ENCODE measurements at regions not wholly inside any gene's neighbourhood (a gene's known extent, or its start where the extent isn't known, plus 50 kb on each side); places are given as distances from the start of the nearest gene placed in this dataset.

GRCh38 chr6:77290798-77291197 lies 172.5 kb downstream of the HTR1B start:
- H3K4me1 ChIP-seq = peaks cover 21% of the 10 kb centered on the region
- ChIA-PET POLR2A (no interaction called here), CTCF (no interaction called here)
- H3K27me3 Mint-ChIP-seq (ENCODE audit: insufficient read depth, unreplicated experiment) = no peaks in the 10 kb centered on the region
- H3K4me3 ChIP-seq (ENCODE audit: low read depth, low read length) = no peak overlapping the region
- no peaks in the 10 kb centered on the region for H3K9me3 ChIP-seq
- no peaks in the 10 kb centered on the region for H3K36me3 ChIP-seq (ENCODE audit: control insufficient read depth, insufficient read depth, low read length)
- H3K9me3 Mint-ChIP-seq (ENCODE audit: unreplicated experiment) = no peaks in the 10 kb centered on the region
- TF ChIP-seq, protein P1, sequence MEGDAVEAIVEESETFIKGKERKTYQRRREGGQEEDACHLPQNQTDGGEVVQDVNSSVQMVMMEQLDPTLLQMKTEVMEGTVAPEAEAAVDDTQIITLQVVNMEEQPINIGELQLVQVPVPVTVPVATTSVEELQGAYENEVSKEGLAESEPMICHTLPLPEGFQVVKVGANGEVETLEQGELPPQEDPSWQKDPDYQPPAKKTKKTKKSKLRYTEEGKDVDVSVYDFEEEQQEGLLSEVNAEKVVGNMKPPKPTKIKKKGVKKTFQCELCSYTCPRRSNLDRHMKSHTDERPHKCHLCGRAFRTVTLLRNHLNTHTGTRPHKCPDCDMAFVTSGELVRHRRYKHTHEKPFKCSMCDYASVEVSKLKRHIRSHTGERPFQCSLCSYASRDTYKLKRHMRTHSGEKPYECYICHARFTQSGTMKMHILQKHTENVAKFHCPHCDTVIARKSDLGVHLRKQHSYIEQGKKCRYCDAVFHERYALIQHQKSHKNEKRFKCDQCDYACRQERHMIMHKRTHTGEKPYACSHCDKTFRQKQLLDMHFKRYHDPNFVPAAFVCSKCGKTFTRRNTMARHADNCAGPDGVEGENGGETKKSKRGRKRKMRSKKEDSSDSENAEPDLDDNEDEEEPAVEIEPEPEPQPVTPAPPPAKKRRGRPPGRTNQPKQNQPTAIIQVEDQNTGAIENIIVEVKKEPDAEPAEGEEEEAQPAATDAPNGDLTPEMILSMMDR (IDR thresholded peaks at IDR 0.05; ENCODE audit: insufficient read depth in 1 of 2, low read depth in 1 of 2, low read length in 1 of 2, severe bottlenecking in 1 of 2, unreplicated experiment in 1 of 2) = no peak
- DNase-seq = no peak
- no peaks in the 10 kb centered on the region for H3K36me3 Mint-ChIP-seq (ENCODE audit: insufficient read depth, unreplicated experiment)
- no peak overlapping the region for H3K27ac Mint-ChIP-seq (ENCODE audit: unreplicated experiment)
- H3K27me3 ChIP-seq (replicated peaks; ENCODE audit: control insufficient read depth, insufficient read depth, low read length) = no peaks in the 10 kb centered on the region
- BruUV-seq (replicated peaks) = no TSS peak
- intact Hi-C loops (cut with micrococcal nuclease; ENCODE audit: unreplicated experiment) = no loop called here
- H3K4me3 Mint-ChIP-seq (ENCODE audit: unreplicated experiment) = no peak overlapping the region
- H3K4me1 Mint-ChIP-seq (ENCODE audit: low read depth, unreplicated experiment) = peaks cover 17% of the 10 kb centered on the region

GRCh38 chr6:77286541-77286940 lies 176.8 kb downstream of the HTR1B start:
- H3K36me3 ChIP-seq (ENCODE audit: control insufficient read depth, insufficient read depth, low read length) = no peaks in the 10 kb centered on the region
- no peaks in the 10 kb centered on the region for H3K4me1 Mint-ChIP-seq (ENCODE audit: low read depth, unreplicated experiment)
- no peak overlapping the region for H3K27ac Mint-ChIP-seq (ENCODE audit: unreplicated experiment)
- no peak overlapping the region for H3K4me3 ChIP-seq (ENCODE audit: low read depth, low read length)
- H3K36me3 Mint-ChIP-seq (ENCODE audit: insufficient read depth, unreplicated experiment) = no peaks in the 10 kb centered on the region
- POLR2A ChIA-PET = no interaction called here
- CTCF ChIA-PET = no interaction called here
- TF ChIP-seq, protein P1 (IDR thresholded peaks at IDR 0.05; ENCODE audit: insufficient read depth in 1 of 2, low read depth in 1 of 2, low read length in 1 of 2, severe bottlenecking in 1 of 2, unreplicated experiment in 1 of 2) = no peak
- no TSS peak for BruUV-seq (replicated peaks)
- no peak overlapping the region for H3K4me3 Mint-ChIP-seq (ENCODE audit: unreplicated experiment)
- H3K9me3 ChIP-seq = no peaks in the 10 kb centered on the region
- H3K9me3 Mint-ChIP-seq (ENCODE audit: unreplicated experiment) = no peaks in the 10 kb centered on the region
- no peaks in the 10 kb centered on the region for H3K27me3 Mint-ChIP-seq (ENCODE audit: insufficient read depth, unreplicated experiment)
- no peaks in the 10 kb centered on the region for H3K4me1 ChIP-seq
- H3K27me3 ChIP-seq (replicated peaks; ENCODE audit: control insufficient read depth, insufficient read depth, low read length) = no peaks in the 10 kb centered on the region
- no peak for DNase-seq
- intact Hi-C loops (cut with micrococcal nuclease; ENCODE audit: unreplicated experiment) = no loop called here

DNA sequence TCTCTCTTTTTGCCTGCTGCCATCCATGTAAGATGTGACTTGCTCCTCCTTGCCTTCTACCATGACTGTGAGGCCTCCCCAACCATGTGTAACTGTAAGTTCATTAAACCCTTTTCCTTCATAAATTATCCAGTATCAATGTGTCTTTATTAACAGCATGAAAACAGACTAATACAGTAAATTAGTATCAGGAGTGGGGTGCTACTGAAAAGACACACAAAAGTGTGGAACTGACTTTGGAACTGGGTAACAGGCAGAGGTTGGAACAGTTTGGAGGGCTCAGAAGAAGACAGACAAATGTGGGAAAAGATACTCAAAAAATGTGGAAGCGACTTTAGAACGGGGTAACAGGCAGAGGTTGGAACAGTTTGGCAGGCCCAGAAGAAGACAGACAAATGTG lies 189.4 kb downstream of the HTR1B start:
- Histone ChIP-seq H3K4me3 (ENCODE audit: low read depth, low read length) (no peak overlapping the region), H3K9me3 (peaks cover 13% of the 10 kb centered on the region), H3K4me1 (no peaks in the 10 kb centered on the region), H3K36me3 (ENCODE audit: control insufficient read depth, insufficient read depth, low read length) (no peaks in the 10 kb centered on the region), H3K27me3 (replicated peaks; ENCODE audit: control insufficient read depth, insufficient read depth, low read length) (no peaks in the 10 kb centered on the region)
- ChIA-PET POLR2A (no interaction called here), CTCF (no interaction called here)
- no TSS peak for BruUV-seq (replicated peaks)
- no peaks in the 10 kb centered on the region for H3K27me3 Mint-ChIP-seq (ENCODE audit: insufficient read depth, unreplicated experiment)
- H3K27ac Mint-ChIP-seq (ENCODE audit: unreplicated experiment) = no peak overlapping the region
- TF ChIP-seq, protein P1 (IDR thresholded peaks at IDR 0.05; ENCODE audit: insufficient read depth in 1 of 2, low read depth in 1 of 2, low read length in 1 of 2, severe bottlenecking in 1 of 2, unreplicated experiment in 1 of 2) = no peak
- H3K4me1 Mint-ChIP-seq (ENCODE audit: low read depth, unreplicated experiment) = no peaks in the 10 kb centered on the region
- H3K36me3 Mint-ChIP-seq (ENCODE audit: insufficient read depth, unreplicated experiment) = no peaks in the 10 kb centered on the region
- no peak for DNase-seq
- H3K4me3 Mint-ChIP-seq (ENCODE audit: unreplicated experiment) = no peak overlapping the region
- intact Hi-C loops (cut with micrococcal nuclease; ENCODE audit: unreplicated experiment) = no loop called here
- H3K9me3 Mint-ChIP-seq (ENCODE audit: unreplicated experiment) = peaks cover 14% of the 10 kb centered on the region
